Right atrium auricular region (tissue), 2 donors: ENCODE measurements at regions not wholly inside any gene's neighbourhood (a gene's known extent, or its start where the extent isn't known, plus 50 kb on each side); places are given as distances from the start of the nearest gene placed in this dataset.

Experiments used
- DNase-seq: peaks from one replicate; pipeline ENCODE4 v3.0.0-alpha.2; 2019; ENCODE audit warnings: low spot score
- H3K27ac ChIP-seq, 2 donors: fragments of 200-600 bp; sonication (generic); 1 replicate in 1 of 2; 2 replicates in 1 of 2; pipeline ENCODE4 v1.5.1; 2016 to 2019
- H3K27me3 ChIP-seq, 2 donors: fragments of 200-600 bp; sonication (generic); one replicate each; pipeline versions ENCODE4 v1.5.1 to v1.6.0; 2017 to 2019
- H3K36me3 ChIP-seq: fragments of 200-600 bp; sonication (generic); one replicate; pipeline ENCODE4 v1.5.1; 2016
- H3K4me1 ChIP-seq, 2 donors: fragments of 200-600 bp; sonication (generic); one replicate each; pipeline versions ENCODE4 v1.5.1 to v1.6.0; 2017 to 2019
- H3K4me3 ChIP-seq, 2 donors: fragments of 200-600 bp; sonication (generic); 1 replicate in 1 of 2; 2 replicates in 1 of 2; pipeline ENCODE4 v1.5.1; 2017 to 2019; ENCODE audit warnings: mild to moderate bottlenecking in 1 of 2, moderate library complexity in 1 of 2
- H3K9me3 ChIP-seq, 2 donors: fragments of 200-600 bp; sonication (generic); one replicate each; pipeline ENCODE4 v1.5.1; 2019
- CTCF ChIP-seq, 2 donors: fragments of 200-600 bp; sonication (generic); IDR thresholded peaks; one replicate each; pipeline ENCODE4 v1.5.1; 2019; ENCODE audit warnings: antibody characterized with exemption in 2 of 2

- Histone ChIP-seq H3K27ac (no peak overlapping the region), H3K4me3 (no peak overlapping the region), H3K36me3 (no peaks in the 10 kb centered on the region), H3K9me3 (no peaks in the 10 kb centered on the region), H3K27me3 (no peaks in the 10 kb centered on the region), H3K4me1 (no peaks in the 10 kb centered on the region)
- DNase-seq: no peak
- no peak for TF ChIP-seq CTCF (IDR thresholded peaks at IDR 0.05)
These were observed 782.1 kb downstream of the EPHA4 start for GRCh38 chr2:220789961-220790360.

- Histone ChIP-seq H3K36me3 (no peaks in the 10 kb centered on the region), H3K4me1 (no peaks in the 10 kb centered on the region), H3K27me3 (no peaks in the 10 kb centered on the region), H3K9me3 (no peaks in the 10 kb centered on the region), H3K27ac (no peak overlapping the region), H3K4me3 (no peak overlapping the region)
- no peak for DNase-seq
- no peak for TF ChIP-seq CTCF (IDR thresholded peaks at IDR 0.05)
These were observed 776.4 kb downstream of the EPHA4 start for GRCh38 chr2:220795705-220796104.

DNA sequence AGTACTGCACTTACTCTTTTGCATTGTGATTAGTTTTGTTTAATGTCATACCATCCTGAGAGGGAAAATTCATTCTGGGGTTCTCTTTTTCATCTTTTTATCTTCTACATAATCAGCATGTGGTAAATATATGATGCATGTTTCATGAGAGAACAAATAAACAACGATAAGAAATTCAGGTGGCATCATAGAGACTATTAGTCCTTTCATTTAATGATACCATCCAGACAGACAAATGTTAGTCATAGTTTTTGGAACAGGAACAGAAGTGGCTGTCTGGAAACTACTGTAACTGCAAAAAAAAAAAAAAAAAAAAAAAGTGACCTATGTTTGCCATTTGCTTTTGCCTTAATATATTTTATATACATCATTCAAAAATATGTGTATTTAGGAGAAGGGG lies 761.0 kb downstream of the EPHA4 start:
- TF ChIP-seq CTCF (IDR thresholded peaks at IDR 0.05): no peak
- no peaks in the 10 kb centered on the region for H3K27me3 ChIP-seq

DNA sequence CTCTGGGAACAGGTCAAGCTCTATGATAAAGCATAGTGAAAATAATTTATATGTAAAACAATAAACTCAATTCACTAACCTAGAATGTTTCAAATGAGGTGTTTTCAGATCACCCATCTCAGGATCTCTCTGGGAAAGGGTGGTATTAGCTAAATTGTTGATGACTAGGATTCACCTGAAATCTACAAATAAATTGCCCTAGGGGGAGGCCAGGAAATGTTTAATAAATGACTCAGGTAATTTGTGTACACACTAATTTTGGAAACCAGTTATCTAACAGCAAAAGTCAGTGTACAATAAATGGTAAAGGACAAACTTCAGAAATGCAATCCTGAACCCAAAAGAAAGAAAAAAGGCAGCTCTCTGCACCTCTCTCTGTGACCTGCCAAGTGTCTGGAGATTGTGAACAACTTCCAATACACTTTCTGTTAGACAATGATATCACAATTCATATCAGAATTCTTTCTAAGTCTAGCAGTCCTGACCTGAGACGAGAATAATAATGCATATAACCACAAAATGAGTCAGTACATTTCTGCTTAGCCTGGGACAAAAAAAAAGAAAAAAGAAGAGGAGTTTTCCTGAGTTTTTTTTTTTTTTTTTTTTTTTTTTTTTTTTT lies 760.0 kb downstream of the EPHA4 start:
- Histone ChIP-seq H3K36me3 (no peaks in the 10 kb centered on the region), H3K27ac (no peak overlapping the region), H3K4me3 (no peak overlapping the region), H3K9me3 (no peaks in the 10 kb centered on the region), H3K27me3 (no peaks in the 10 kb centered on the region), H3K4me1 (no peaks in the 10 kb centered on the region)
- no peak for DNase-seq
- TF ChIP-seq CTCF (IDR thresholded peaks at IDR 0.05): no peak

More for the DNA sequence above, 761.0 kb downstream of the EPHA4 start:
- Histone ChIP-seq H3K4me1 (no peaks in the 10 kb centered on the region), H3K4me3 (no peak overlapping the region), H3K27ac (no peak overlapping the region), H3K36me3 (no peaks in the 10 kb centered on the region), H3K9me3 (no peaks in the 10 kb centered on the region)
- no peak for DNase-seq

DNA sequence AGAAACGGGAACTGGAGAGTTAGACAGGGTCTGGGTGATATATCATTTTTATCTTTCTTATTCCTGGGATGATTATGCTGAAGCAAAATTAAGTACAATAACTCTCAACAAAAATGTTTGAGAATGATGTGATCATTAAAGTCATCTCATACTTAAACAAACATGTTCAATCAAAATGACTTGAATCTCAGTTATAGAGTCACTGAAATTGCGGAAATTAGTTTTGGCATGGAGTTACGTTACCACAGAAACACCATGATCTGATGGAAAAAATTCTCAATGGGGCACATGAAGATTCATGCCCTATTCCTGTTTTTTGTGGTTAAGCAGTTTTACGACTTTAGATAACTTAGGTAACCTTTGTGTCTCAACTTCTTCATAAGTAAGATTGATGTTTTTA lies 757.7 kb downstream of the EPHA4 start:
- no peak overlapping the region for H3K4me3 ChIP-seq
- TF ChIP-seq CTCF (IDR thresholded peaks at IDR 0.05): no peak
- H3K4me1 ChIP-seq: no peaks in the 10 kb centered on the region
- DNase-seq: no peak
- no peak overlapping the region for H3K27ac ChIP-seq
- H3K9me3 ChIP-seq: no peaks in the 10 kb centered on the region
- no peaks in the 10 kb centered on the region for H3K36me3 ChIP-seq
- no peaks in the 10 kb centered on the region for H3K27me3 ChIP-seq

- Histone ChIP-seq H3K4me1 (no peaks in the 10 kb centered on the region), H3K27ac (no peak overlapping the region), H3K36me3 (no peaks in the 10 kb centered on the region), H3K27me3 (no peaks in the 10 kb centered on the region), H3K4me3 (no peak overlapping the region), H3K9me3 (no peaks in the 10 kb centered on the region)
- TF ChIP-seq CTCF (IDR thresholded peaks at IDR 0.05): no peak
- DNase-seq: no peak
These were observed 756.4 kb downstream of the EPHA4 start for GRCh38 chr2:220815698-220816097.
